Colonic mucosa (tissue), 4 donors: ENCODE measurements at regions not wholly inside any gene's neighbourhood (a gene's known extent, or its start where the extent isn't known, plus 50 kb on each side); places are given as distances from the start of the nearest gene placed in this dataset.

Experiments used
- DNase-seq: peaks from one replicate; pipeline ENCODE4 v3.0.0-alpha.2; 2020
- H3K27ac ChIP-seq: fragments of 200-600 bp; one replicate; pipeline ENCODE4 v1.8.0; 2021
- H3K27me3 ChIP-seq: fragments of 200-600 bp; one replicate; pipeline ENCODE4 v1.8.0; 2021
- H3K36me3 ChIP-seq: fragments of 200-600 bp; one replicate; pipeline ENCODE4 v1.8.0; 2021
- H3K4me1 ChIP-seq: fragments of 200-600 bp; one replicate; pipeline ENCODE4 v1.8.0; 2021; ENCODE audit warnings: mild to moderate bottlenecking
- H3K4me3 ChIP-seq: fragments of 200-600 bp; one replicate; pipeline ENCODE4 v1.8.0; 2021
- H3K9ac ChIP-seq, 2 donors: one replicate each; pipeline ENCODE4 v1.7.0; 2013; ENCODE audit warnings: control low read depth in 2 of 2, low read depth in 2 of 2, low read length in 2 of 2
- H3K9me3 ChIP-seq: fragments of 200-600 bp; one replicate; pipeline ENCODE4 v1.8.0; 2021
- intact Hi-C: fragments of 100-400 bp; cut with DNase I; formaldehyde crosslinking; loops from one replicate; pipeline ENCODE4 v1.14.1; 2022
- TF ChIP-seq, protein P1 (sequence below): fragments of 200-600 bp; IDR thresholded peaks from one replicate; pipeline ENCODE4 v1.8.0; 2022; ENCODE audit warnings: antibody characterized with exemption, mild to moderate bottlenecking
- donor health status: healthy.
- donor health status: DM: no; HTN: no; CAD: no.
- donor health status: DM: no; HTN: no; CAD: no.

DNA sequence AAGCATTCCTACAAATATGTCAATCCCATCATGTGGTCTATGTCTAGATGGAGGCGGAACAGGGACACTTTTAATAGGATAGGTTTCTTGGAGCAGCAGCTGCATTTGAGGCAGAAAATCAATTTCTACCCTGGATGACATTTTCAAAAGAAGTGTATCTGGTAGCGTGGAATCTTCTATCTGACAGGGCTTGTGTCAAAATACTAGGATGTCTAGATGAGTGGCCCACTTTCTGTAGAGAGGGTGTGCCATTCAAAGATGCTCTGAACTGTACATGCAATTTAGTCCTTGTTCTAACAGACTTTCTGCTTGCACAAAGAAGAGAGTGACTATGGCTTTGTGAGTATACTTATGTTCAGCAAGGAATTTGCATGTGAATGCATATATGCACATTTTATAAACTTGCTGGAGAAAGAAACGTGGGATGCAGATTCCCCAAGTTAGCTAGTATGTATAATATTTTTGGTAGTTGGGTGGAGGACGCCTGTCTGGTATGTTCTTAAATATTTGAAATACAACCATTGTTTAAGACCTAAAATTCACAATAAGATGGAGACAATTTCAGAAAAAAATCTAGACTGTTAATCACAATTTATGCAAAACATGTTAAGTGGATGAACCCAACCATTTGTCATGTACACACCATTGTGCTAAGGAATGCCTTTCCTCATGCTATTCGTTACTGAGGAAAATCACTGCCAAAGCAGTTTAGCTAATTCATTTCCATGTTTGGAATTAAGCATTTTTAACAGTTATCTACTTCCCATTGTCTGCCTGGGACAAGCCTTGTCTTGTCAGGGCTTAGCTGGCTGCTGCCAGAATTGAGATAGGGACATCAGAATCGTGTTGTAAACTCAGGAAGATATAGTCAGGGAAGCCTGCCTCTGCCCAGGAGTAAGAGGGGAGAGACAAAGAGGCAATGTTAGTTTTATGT, 129.1 kb upstream of the MEF2C start:
- no peak for DNase-seq
- TF ChIP-seq, protein P1, sequence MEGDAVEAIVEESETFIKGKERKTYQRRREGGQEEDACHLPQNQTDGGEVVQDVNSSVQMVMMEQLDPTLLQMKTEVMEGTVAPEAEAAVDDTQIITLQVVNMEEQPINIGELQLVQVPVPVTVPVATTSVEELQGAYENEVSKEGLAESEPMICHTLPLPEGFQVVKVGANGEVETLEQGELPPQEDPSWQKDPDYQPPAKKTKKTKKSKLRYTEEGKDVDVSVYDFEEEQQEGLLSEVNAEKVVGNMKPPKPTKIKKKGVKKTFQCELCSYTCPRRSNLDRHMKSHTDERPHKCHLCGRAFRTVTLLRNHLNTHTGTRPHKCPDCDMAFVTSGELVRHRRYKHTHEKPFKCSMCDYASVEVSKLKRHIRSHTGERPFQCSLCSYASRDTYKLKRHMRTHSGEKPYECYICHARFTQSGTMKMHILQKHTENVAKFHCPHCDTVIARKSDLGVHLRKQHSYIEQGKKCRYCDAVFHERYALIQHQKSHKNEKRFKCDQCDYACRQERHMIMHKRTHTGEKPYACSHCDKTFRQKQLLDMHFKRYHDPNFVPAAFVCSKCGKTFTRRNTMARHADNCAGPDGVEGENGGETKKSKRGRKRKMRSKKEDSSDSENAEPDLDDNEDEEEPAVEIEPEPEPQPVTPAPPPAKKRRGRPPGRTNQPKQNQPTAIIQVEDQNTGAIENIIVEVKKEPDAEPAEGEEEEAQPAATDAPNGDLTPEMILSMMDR, result no peak
- H3K4me1 ChIP-seq, result no peaks in the 10 kb centered on the region
- no peak overlapping the region for H3K27ac ChIP-seq
- no peak overlapping the region for H3K9ac ChIP-seq
- no peaks in the 10 kb centered on the region for H3K27me3 ChIP-seq
- intact Hi-C loops, result no loop called here
- H3K4me3 ChIP-seq, result no peak overlapping the region
- no peaks in the 10 kb centered on the region for H3K36me3 ChIP-seq
- no peaks in the 10 kb centered on the region for H3K9me3 ChIP-seq

DNA sequence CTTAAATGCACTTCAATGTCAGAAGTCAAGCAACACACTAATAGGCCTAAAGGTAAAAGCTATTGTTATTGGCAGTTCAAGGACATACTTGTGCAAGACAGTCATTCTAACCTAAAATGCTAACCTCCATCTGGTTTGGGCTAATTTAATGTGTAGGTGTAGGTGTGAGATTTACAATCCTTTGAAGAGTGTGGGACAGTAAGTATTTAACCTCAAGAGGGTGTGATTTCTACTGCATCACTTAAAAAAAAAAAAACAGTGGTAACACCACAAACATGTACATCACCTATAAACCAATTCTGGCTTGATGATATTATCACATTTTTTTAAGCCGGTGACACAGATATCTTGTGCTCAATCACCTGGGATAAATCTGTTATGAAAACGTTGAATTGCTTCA, 127.5 kb upstream of the MEF2C start:
- Histone ChIP-seq H3K4me3 (no peak overlapping the region), H3K9ac (no peak overlapping the region), H3K27me3 (no peaks in the 10 kb centered on the region), H3K9me3 (no peaks in the 10 kb centered on the region), H3K27ac (no peak overlapping the region), H3K4me1 (no peaks in the 10 kb centered on the region), H3K36me3 (no peaks in the 10 kb centered on the region)
- no peak for DNase-seq
- TF ChIP-seq, protein P1, result no peak
- intact Hi-C loops, result no loop called here

DNA sequence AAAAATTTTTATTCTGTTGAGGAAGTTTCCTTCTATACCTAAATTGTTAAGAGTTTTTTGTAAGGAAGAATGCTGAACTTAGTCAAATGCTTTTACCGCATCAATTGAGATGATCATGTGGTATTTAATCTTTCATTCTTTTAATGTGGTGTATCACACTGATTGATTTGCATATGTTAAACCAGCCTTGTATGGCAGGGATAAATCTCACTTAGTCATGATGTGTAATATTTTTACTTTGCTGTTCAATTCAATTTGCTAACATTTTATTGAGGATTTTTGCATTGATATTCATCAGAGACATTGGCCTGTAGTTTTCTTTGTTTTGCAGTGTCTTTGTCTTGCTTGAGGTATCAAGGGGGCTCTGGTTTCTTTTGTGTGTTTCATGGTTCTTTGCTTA, 125.3 kb upstream of the MEF2C start:
- TF ChIP-seq, protein P1, result no peak
- intact Hi-C loops, result no loop called here
- Histone ChIP-seq H3K4me3 (no peak overlapping the region), H3K36me3 (no peaks in the 10 kb centered on the region), H3K27ac (no peak overlapping the region), H3K4me1 (no peaks in the 10 kb centered on the region), H3K9ac (no peak overlapping the region), H3K27me3 (no peaks in the 10 kb centered on the region), H3K9me3 (no peaks in the 10 kb centered on the region)
- DNase-seq, result no peak

DNA sequence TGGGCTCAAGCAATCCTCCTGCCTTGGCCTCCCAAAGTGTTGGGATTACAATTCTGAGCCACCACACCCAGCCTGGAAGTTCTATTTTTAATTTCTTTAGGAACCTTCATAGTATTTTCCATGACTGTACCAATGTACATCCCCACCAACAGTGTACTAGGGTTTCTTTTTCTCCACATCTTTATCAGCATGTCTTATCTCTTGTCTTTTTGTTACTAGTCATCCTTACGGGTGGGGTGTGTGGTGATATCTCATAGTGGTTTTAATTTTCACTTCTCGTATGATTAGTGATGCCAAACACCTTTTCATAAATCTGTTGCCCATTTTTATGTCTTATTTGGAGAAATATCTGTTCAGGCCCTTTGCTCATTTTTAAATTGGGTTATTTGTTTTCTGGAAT, 123.0 kb upstream of the MEF2C start:
- no peak overlapping the region for H3K27ac ChIP-seq
- H3K36me3 ChIP-seq, result no peaks in the 10 kb centered on the region
- no peaks in the 10 kb centered on the region for H3K9me3 ChIP-seq
- H3K4me3 ChIP-seq, result no peak overlapping the region
- intact Hi-C loops, result no loop called here
- no peak for DNase-seq
- no peaks in the 10 kb centered on the region for H3K27me3 ChIP-seq
- no peak overlapping the region for H3K9ac ChIP-seq
- H3K4me1 ChIP-seq, result no peaks in the 10 kb centered on the region
- TF ChIP-seq, protein P1, result no peak

DNA sequence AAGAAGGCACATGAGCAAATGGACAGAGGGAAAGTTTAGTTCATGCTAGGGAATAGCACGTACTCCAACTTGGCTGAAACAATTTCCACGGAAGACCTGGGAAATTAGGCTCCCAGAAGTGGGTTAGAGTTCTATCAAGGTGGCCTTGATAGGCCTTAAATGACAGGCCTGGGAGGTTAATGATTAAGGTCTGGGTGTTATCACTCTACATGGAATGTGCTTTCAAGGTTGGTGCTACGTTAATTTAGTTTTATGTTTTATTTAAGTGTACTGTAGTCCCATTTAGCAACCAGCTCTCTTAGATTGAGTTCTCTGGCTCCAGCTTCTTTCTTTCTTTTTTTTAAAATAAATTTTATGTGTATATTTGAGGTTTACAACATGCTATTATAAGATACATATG, 121.4 kb upstream of the MEF2C start:
- TF ChIP-seq, protein P1, result no peak
- no peak for DNase-seq
- Histone ChIP-seq H3K36me3 (no peaks in the 10 kb centered on the region), H3K4me1 (no peaks in the 10 kb centered on the region), H3K9ac (no peak overlapping the region), H3K27ac (no peak overlapping the region), H3K9me3 (no peaks in the 10 kb centered on the region), H3K4me3 (no peak overlapping the region), H3K27me3 (no peaks in the 10 kb centered on the region)
- intact Hi-C loops, result no loop called here
